ENCODE measurements at regions not wholly inside any gene's neighbourhood (a gene's known extent, or its start where the extent isn't known, plus 50 kb on each side); places are given as distances from the start of the nearest gene placed in this dataset.

- no peak for TF ChIP-seq POLR2A (IDR thresholded peaks at IDR 0.05)
- TF ChIP-seq, protein P1, sequence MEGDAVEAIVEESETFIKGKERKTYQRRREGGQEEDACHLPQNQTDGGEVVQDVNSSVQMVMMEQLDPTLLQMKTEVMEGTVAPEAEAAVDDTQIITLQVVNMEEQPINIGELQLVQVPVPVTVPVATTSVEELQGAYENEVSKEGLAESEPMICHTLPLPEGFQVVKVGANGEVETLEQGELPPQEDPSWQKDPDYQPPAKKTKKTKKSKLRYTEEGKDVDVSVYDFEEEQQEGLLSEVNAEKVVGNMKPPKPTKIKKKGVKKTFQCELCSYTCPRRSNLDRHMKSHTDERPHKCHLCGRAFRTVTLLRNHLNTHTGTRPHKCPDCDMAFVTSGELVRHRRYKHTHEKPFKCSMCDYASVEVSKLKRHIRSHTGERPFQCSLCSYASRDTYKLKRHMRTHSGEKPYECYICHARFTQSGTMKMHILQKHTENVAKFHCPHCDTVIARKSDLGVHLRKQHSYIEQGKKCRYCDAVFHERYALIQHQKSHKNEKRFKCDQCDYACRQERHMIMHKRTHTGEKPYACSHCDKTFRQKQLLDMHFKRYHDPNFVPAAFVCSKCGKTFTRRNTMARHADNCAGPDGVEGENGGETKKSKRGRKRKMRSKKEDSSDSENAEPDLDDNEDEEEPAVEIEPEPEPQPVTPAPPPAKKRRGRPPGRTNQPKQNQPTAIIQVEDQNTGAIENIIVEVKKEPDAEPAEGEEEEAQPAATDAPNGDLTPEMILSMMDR (IDR thresholded peaks at IDR 0.05), result no peak
Measured at GRCh38 chr20:53671370-53671769, 77.7 kb upstream of the ZNF217 start.

Data from adrenal gland (tissue), 5 donors.